AG04449 (cell line): ENCODE measurements at regions not wholly inside any gene's neighbourhood (a gene's known extent, or its start where the extent isn't known, plus 50 kb on each side); places are given as distances from the start of the nearest gene placed in this dataset.

Source experiments
- CTCF ChIA-PET: fragments of 350-600 bp; formaldehyde crosslinking; extraction: SDS; loops from one replicate; lab custom pipeline; 2021; ENCODE audit warnings: antibody characterized with exemption; lab: Yijun Ruan, JAX
- POLR2A ChIA-PET: fragments of 400-600, 350-600 bp; formaldehyde crosslinking; extraction: SDS; loops from one replicate; lab custom pipeline; 2020; ENCODE audit warnings: antibody characterized with exemption, inconsistent platforms; lab: Yijun Ruan, JAX
- DNase-seq: peaks from one replicate; pipeline ENCODE4 v3.0.0-alpha.2; 2010; ENCODE audit warnings: low read depth, low spot score
- H3K4me3 ChIP-seq: 2 replicates; pipeline ENCODE4 v1.5.1; 2011; ENCODE audit warnings: low read depth, mild to moderate bottlenecking, control low read depth, low read length
- CTCF ChIP-seq: IDR thresholded peaks from one replicate; pipeline ENCODE4 v1.5.1; 2011; ENCODE audit warnings: mild to moderate bottlenecking, moderate library complexity, low read length, control low read depth, inconsistent platforms; ENCODE audit not compliant: insufficient read depth; ENCODE audit errors: missing control alignments

- H3K4me3 ChIP-seq: no peak overlapping the region
- POLR2A ChIA-PET: no interaction called here
- CTCF ChIA-PET: no interaction called here
- TF ChIP-seq CTCF: no peak
- DNase-seq: no peak
Observed at GRCh38 chr12:97347956-97348355, 114.6 kb upstream of the RMST start.

- CTCF ChIA-PET: no interaction called here
- no peak for DNase-seq
- no peak for TF ChIP-seq CTCF
- no peak overlapping the region for H3K4me3 ChIP-seq
- POLR2A ChIA-PET: no interaction called here
Observed at GRCh38 chr12:97358361-97358760, 104.2 kb upstream of the RMST start.

- no peak for DNase-seq
- H3K4me3 ChIP-seq: no peak overlapping the region
- CTCF ChIA-PET: no interaction called here
- no peak for TF ChIP-seq CTCF
- POLR2A ChIA-PET: no interaction called here
Observed at GRCh38 chr12:97359021-97359690, 103.4 kb upstream of the RMST start.

- ChIA-PET POLR2A (no interaction called here), CTCF (no interaction called here)
- no peak for DNase-seq
- no peak overlapping the region for H3K4me3 ChIP-seq
- no peak for TF ChIP-seq CTCF
Observed at GRCh38 chr12:97363693-97364092, 98.9 kb upstream of the RMST start.

GRCh38 chr12:97368462-97369163 lies 94.0 kb upstream of the RMST start:
- DNase-seq: no peak
- TF ChIP-seq CTCF: no peak
- no peak overlapping the region for H3K4me3 ChIP-seq
- CTCF ChIA-PET: no interaction called here
- POLR2A ChIA-PET: no interaction called here

GRCh38 chr12:97375310-97375709 lies 87.3 kb upstream of the RMST start:
- CTCF ChIA-PET: no interaction called here
- POLR2A ChIA-PET: no interaction called here
- no peak for DNase-seq
- TF ChIP-seq CTCF: no peak
- H3K4me3 ChIP-seq: no peak overlapping the region
